HL-60/S4 treated with phorbol 12-myristate 13-acetate at 8.2 ng/mL for 4 days and 3 days (cell line): ENCODE measurements at regions not wholly inside any gene's neighbourhood (a gene's known extent, or its start where the extent isn't known, plus 50 kb on each side); places are given as distances from the start of the nearest gene placed in this dataset.

Experiments used
- in situ Hi-C: fragments of 300-500 bp; cut with MboI; formaldehyde crosslinking; loops from 2 replicates; pipeline ENCODE4 v1.15.0; 2022; ENCODE audit warnings: low sequenced_read_pairs

- in situ Hi-C loops: no loop called here
Measured at GRCh38 chr6:105600336-105601260, 197.7 kb upstream of the PREP start.

GRCh38 chr6:105598264-105598663 is 195.4 kb upstream of the PREP start:
- in situ Hi-C loops: no loop called here

- in situ Hi-C loops: no loop called here
Measured at GRCh38 chr6:105596284-105596755, 193.4 kb upstream of the PREP start.

GRCh38 chr6:105595829-105596228 is 192.9 kb upstream of the PREP start:
- in situ Hi-C loops: no loop called here

- in situ Hi-C loops: no loop called here
Measured at GRCh38 chr6:105594821-105595220, 191.9 kb upstream of the PREP start.

GRCh38 chr6:105593805-105594671 is 191.2 kb upstream of the PREP start:
- in situ Hi-C loops: no loop called here

GRCh38 chr6:105593056-105593690 is 190.3 kb upstream of the PREP start:
- in situ Hi-C loops: no loop called here

- in situ Hi-C loops: no loop called here
Measured at GRCh38 chr6:105592329-105592728, 189.4 kb upstream of the PREP start.

- in situ Hi-C loops: no loop called here
Measured at GRCh38 chr6:105591053-105591452, 188.2 kb upstream of the PREP start.

GRCh38 chr6:105588123-105588710 is 185.3 kb upstream of the PREP start:
- in situ Hi-C loops: no loop called here

- in situ Hi-C loops: no loop called here
Measured at GRCh38 chr6:105587349-105588122, 184.7 kb upstream of the PREP start.

GRCh38 chr6:105578179-105578707 is 175.4 kb upstream of the PREP start:
- in situ Hi-C loops: no loop called here

GRCh38 chr6:105573556-105573955 is 170.7 kb upstream of the PREP start:
- in situ Hi-C loops: no loop called here

GRCh38 chr6:105573138-105573537 is 170.3 kb upstream of the PREP start:
- in situ Hi-C loops: no loop called here

GRCh38 chr6:105570416-105570815 is 167.5 kb upstream of the PREP start:
- in situ Hi-C loops: no loop called here

- in situ Hi-C loops: no loop called here
Measured at GRCh38 chr6:105569706-105570105, 166.8 kb upstream of the PREP start.

- in situ Hi-C loops: no loop called here
Measured at GRCh38 chr6:105568751-105569150, 165.9 kb upstream of the PREP start.

GRCh38 chr6:105568142-105568541 is 165.3 kb upstream of the PREP start:
- in situ Hi-C loops: no loop called here

- in situ Hi-C loops: no loop called here
Measured at GRCh38 chr6:105567140-105567539, 164.3 kb upstream of the PREP start.

GRCh38 chr6:105566503-105566902 is 163.6 kb upstream of the PREP start:
- in situ Hi-C loops: no loop called here
